Inflammatory macrophage treated with lipopolysaccharide for 4 hours (primary cell): ENCODE measurements at regions not wholly inside any gene's neighbourhood (a gene's known extent, or its start where the extent isn't known, plus 50 kb on each side); places are given as distances from the start of the nearest gene placed in this dataset.
"Not testable (repeated sequence)": the region's sequence is repeated elsewhere in the genome, so short reads cannot be mapped to it uniquely, and the experiment has no call there.

Experiments used
- DNase-seq: peaks from one replicate; pipeline ENCODE4 v3.0.0-alpha.2; 2020

GRCh38 chr1:121007755-121008154 lies 118.2 kb downstream of the PPIAL4A start:
- DNase-seq: peak; percentile 0

DNA sequence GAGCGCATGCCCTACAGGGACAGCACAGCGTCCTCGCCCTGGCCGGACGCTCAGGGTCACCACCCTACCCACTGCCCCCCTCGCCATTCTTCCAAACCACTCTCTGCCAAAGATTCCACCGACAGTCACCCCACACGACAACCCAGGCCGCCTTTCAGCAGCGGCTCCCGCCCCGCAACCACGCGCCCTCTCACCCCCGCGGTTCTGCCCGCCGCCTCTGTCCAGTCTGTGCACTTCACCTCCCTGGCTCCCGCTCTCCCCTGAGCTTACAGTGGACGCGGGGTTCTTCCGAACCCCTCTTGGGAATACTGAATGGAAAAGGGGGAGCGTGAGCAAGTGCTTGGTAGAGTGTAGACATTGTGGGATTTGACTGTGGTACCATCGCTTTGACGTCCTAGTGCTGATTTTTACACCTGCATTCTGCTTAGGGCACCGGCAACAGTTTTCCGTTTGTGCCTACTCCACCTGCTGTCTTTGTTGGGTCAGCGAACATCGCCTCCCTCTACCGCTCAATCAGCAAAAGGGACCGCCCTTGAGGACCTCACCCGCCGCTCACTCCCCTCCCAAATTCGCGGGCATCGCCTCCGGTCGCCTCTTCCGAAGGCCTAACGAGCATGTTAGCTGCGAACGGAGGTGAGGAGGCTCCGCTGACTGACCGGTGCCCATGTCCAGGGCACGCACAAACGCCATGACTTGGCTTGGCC lies 119.1 kb downstream of the PPIAL4A start:
- peak; percentile 0 for DNase-seq

- peak; percentile 0 for DNase-seq
Observed at GRCh38 chr1:121009216-121010057, 119.9 kb downstream of the PPIAL4A start.

GRCh38 chr1:121010141-121010540 lies 120.6 kb downstream of the PPIAL4A start:
- DNase-seq: not testable (repeated sequence)

- DNase-seq: not testable (repeated sequence)
Observed at GRCh38 chr1:121013181-121013580, 123.6 kb downstream of the PPIAL4A start.

- peak; percentile 28 for DNase-seq
Observed at GRCh38 chr1:121016182-121017028, 126.8 kb downstream of the PPIAL4A start.

GRCh38 chr1:121019715-121020349 lies 130.3 kb downstream of the PPIAL4A start:
- DNase-seq: not testable (repeated sequence)

DNA sequence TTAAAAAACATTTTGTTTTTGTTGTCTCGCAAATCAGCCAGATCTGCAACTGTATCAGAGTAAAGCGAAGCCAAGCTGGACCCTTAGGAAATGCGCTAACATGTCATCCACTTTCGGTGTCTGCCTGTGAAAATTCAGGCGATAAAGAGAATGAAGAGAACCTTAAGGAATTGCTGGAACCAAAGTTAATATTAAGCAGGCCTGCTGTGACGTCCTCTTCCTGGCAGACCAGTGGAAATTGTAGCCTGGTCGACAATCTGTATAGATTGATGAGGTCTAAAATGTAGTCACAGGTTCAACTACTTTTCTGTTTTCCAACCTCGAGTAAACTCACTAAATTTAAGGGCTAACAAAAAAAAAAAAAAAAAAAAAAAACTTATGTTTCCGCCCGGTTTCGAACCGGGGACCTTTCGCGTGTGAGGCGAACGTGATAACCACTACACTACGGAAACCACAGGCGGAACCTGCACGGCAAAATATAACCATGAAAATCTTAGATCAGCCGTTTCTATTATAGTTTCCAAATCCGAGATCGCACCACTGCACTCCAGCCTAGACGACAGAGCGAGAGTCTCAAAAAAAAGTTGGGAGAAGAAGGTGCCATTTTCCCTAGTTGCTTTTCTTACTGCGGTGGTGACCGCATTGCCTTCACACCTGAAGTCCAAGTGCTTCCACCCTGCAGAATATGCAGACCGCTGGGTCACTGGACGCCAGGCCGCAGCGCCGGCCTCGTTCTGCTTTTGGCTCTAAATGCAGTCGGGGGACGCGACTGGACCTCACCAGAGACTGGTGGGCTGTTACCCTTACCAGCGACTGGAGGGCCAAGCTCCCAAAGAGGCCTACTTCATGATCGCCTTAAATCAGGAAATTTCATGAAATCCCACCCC lies 131.0 kb downstream of the PPIAL4A start:
- peak; percentile 32 for DNase-seq

- DNase-seq: not testable (repeated sequence)
Observed at GRCh38 chr1:121021716-121022115, 132.1 kb downstream of the PPIAL4A start.

- DNase-seq: not testable (repeated sequence)
Observed at GRCh38 chr1:121032878-121033494, 143.4 kb downstream of the PPIAL4A start.

DNA sequence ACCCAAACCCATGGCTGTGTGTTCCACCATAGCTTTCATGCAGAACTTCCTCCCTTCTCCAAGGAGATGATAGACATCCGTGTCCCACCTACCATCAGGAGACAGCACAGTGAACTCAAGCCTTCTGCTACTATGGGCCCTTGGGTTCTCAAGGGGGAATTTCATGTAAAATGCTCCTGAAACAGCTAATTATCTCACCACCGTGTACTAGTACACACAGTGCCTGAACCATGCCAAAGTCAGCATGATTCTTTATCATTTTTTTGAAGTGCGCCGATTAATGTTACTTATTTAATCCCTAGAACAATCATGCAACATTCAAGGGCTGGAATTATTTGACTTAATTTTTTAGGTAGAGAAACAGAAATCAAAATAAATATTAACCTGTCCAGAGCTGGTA lies 147.2 kb downstream of the PPIAL4A start:
- not testable (repeated sequence) for DNase-seq

GRCh38 chr1:121040974-121041373 lies 143.2 kb downstream of the FAM72B start:
- DNase-seq: not testable (repeated sequence)

DNA sequence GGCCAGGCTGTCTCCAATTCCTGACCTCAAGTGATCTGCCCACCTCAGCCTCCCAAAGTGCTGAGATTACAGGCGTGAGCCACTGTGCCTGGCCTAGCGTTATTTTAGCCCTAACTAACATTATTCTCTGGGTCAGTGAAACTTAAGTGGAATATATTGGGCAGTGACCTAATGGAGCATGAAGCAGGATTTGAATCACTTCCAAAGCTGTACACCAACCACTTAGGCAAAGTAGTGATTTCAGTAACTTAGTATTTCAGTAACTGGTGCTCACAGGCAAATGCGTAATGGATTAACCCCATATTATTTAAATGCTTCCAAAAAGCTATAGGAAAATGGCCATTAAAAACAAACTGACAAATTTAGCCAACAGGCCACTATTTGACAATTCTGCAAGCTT lies 142.6 kb downstream of the FAM72B start:
- not testable (repeated sequence) for DNase-seq

GRCh38 chr1:121042882-121043281 lies 141.3 kb downstream of the FAM72B start:
- DNase-seq: peak; percentile 27

GRCh38 chr1:121048293-121048752 lies 135.8 kb downstream of the FAM72B start:
- DNase-seq: not testable (repeated sequence)

DNA sequence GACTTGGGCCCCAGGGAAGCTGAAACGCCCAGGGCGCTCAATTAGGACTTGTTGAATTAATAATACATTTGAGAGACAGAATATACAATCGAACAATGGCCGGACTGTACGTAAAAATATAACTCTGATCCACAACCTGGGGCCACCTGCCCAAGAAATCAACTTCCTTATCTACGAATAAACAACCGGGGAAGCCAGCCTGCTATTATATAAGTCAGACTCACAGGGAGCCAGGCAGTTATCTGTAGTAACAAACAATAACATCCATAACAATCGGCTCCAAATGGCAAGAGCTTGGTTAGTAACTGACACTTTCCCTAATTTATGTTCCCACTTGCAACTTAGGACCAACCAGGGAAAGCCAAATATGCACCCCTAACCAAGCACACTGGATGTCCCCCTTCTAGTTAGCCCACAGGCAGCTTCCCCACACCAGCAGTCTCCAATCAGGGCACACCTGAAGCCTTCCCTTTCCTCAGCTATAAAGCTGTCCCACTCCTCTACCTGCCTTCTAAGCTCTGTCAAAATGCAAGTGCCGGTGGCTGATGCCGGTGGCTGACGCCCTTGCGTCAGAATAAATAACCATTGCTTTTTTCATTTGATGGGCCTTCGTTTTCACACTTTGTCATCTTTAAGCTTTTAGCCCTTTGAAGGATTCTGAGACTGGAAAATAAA lies 135.2 kb downstream of the FAM72B start:
- DNase-seq: not testable (repeated sequence)

GRCh38 chr1:121050097-121050496 lies 134.0 kb downstream of the FAM72B start:
- not testable (repeated sequence) for DNase-seq

GRCh38 chr1:121051161-121051790 lies 132.9 kb downstream of the FAM72B start:
- DNase-seq: not testable (repeated sequence)

GRCh38 chr1:121052081-121052660 lies 132.0 kb downstream of the FAM72B start:
- not testable (repeated sequence) for DNase-seq
